ENCODE measurements at regions not wholly inside any gene's neighbourhood (a gene's known extent, or its start where the extent isn't known, plus 50 kb on each side); places are given as distances from the start of the nearest gene placed in this dataset.

- no peak for TF ChIP-seq CTCF (IDR thresholded peaks at IDR 0.05)
Observed at GRCh38 chrX:94424456-94424855, 750.5 kb downstream of the FAM133A start.

- TF ChIP-seq CTCF (IDR thresholded peaks at IDR 0.05) = no peak
Observed at GRCh38 chrX:94430091-94430490, 756.1 kb downstream of the FAM133A start.

- no peak for TF ChIP-seq CTCF (IDR thresholded peaks at IDR 0.05)
Observed at GRCh38 chrX:94435799-94436198, 761.8 kb downstream of the FAM133A start.

GRCh38 chrX:94454159-94454558 is 780.2 kb downstream of the FAM133A start:
- TF ChIP-seq CTCF (IDR thresholded peaks at IDR 0.05) = no peak

- no peak for TF ChIP-seq CTCF (IDR thresholded peaks at IDR 0.05)
Observed at GRCh38 chrX:94454606-94455005, 780.6 kb downstream of the FAM133A start.

- TF ChIP-seq CTCF (IDR thresholded peaks at IDR 0.05) = no peak
Observed at GRCh38 chrX:94455782-94456181, 781.8 kb downstream of the FAM133A start.

GRCh38 chrX:94492541-94492940 is 818.5 kb downstream of the FAM133A start:
- no peak for TF ChIP-seq CTCF (IDR thresholded peaks at IDR 0.05)

- no peak for TF ChIP-seq CTCF (IDR thresholded peaks at IDR 0.05)
Observed at GRCh38 chrX:94493405-94493804, 819.4 kb downstream of the FAM133A start.

All from LNCAP (cell line).